H1 (cell line): ENCODE measurements at regions not wholly inside any gene's neighbourhood (a gene's known extent, or its start where the extent isn't known, plus 50 kb on each side); places are given as distances from the start of the nearest gene placed in this dataset.

Experiments used
- EP300 ChIP-seq, 2 experiments: IDR thresholded peaks; 1 replicate in 1 of 2; 2 replicates in 1 of 2; pipeline ENCODE4 v1.6.1; 2011 to 2012; ENCODE audit warnings: low read depth in 2 of 2, low read length in 2 of 2, mild to moderate bottlenecking in 2 of 2, borderline replicate concordance in 1 of 2, inconsistent platforms in 1 of 2, moderate library complexity in 1 of 2
- NANOG ChIP-seq: IDR thresholded peaks from 2 replicates; pipeline ENCODE4 v1.6.1; 2011; ENCODE audit warnings: low read length, low read depth, mild to moderate bottlenecking, inconsistent platforms; ENCODE audit not compliant: insufficient read depth, poor library complexity, severe bottlenecking
- POLR2AphosphoS5 ChIP-seq: IDR thresholded peaks from 2 replicates; pipeline ENCODE4 v1.6.1; 2011; ENCODE audit warnings: low read depth, low read length
- SP4 ChIP-seq: IDR thresholded peaks from 2 replicates; pipeline ENCODE4 v1.6.1; 2012; ENCODE audit warnings: low read length, inconsistent platforms
- TF ChIP-seq, protein P1 (sequence below), 3 experiments: IDR thresholded peaks; 1 replicate in 2 of 3; 2 replicates in 1 of 3; pipeline versions ENCODE4 v1.5.1 to v1.6.1; 2011; ENCODE audit warnings: low read length in 3 of 3, mild to moderate bottlenecking in 3 of 3, inconsistent platforms in 2 of 3, low read depth in 1 of 3, moderate library complexity in 1 of 3; ENCODE audit not compliant: insufficient read depth in 1 of 3; ENCODE audit errors: control extremely low read depth in 1 of 3

DNA sequence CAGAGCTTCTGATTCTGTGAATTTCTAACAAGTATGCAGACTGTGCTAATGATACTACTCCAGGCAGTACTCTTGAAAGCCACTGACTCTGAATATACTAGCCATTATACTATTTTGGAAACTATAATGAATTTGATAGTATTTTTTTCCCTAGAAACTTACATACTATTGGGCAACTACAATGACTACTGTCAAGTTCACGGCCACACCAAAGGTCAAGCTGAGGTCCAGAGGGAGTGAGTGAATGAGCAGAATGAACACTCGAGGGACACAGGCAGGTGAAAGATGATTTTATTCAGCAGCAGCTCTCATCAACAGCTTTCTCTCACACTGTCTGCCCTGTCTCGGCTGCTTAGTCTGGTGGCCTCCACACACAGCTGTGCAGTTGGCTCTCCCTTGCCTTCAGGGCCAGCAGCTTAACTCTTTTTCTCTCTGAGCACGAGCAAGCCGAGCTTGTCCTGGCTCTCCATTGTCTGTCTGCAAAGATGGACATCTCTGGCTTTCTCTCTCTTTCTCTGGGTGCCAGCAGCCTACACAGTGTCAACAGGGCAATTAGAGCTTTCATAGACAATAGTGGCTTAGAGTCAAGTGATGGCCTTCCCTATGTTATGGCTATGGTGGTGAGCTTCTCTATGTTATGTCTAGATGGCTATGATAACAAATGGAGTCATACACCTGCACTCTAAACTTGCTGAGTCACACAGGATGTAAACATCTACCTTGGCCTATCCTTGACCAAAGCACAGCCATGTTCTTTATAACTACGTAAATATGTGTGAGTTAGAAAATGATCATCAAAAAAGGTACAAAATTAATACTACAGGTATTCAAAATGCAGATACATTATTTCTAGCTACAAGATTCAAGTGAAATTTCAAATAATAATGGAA, 362.4 kb downstream of the CGGBP1 start:
- TF ChIP-seq NANOG (no peak), SP4 (no peak), POLR2AphosphoS5 (no peak), EP300 (IDR thresholded peaks at IDR 0.05; ENCODE audit: borderline replicate concordance in 1 of 2, low read depth in 2 of 2, low read length in 2 of 2) (no peak)
- TF ChIP-seq, protein P1, sequence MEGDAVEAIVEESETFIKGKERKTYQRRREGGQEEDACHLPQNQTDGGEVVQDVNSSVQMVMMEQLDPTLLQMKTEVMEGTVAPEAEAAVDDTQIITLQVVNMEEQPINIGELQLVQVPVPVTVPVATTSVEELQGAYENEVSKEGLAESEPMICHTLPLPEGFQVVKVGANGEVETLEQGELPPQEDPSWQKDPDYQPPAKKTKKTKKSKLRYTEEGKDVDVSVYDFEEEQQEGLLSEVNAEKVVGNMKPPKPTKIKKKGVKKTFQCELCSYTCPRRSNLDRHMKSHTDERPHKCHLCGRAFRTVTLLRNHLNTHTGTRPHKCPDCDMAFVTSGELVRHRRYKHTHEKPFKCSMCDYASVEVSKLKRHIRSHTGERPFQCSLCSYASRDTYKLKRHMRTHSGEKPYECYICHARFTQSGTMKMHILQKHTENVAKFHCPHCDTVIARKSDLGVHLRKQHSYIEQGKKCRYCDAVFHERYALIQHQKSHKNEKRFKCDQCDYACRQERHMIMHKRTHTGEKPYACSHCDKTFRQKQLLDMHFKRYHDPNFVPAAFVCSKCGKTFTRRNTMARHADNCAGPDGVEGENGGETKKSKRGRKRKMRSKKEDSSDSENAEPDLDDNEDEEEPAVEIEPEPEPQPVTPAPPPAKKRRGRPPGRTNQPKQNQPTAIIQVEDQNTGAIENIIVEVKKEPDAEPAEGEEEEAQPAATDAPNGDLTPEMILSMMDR (IDR thresholded peaks at IDR 0.05; ENCODE audit: control extremely low read depth in 1 of 3, insufficient read depth in 1 of 3, low read depth in 1 of 3, low read length in 3 of 3), result no peak
